Heart left ventricle (tissue), 13 donors: ENCODE measurements at regions not wholly inside any gene's neighbourhood (a gene's known extent, or its start where the extent isn't known, plus 50 kb on each side); places are given as distances from the start of the nearest gene placed in this dataset.

ENCODE experiments used
- POLR2A ChIP-seq, 2 donors: fragments of 450-650 bp; IDR thresholded peaks; one replicate each; pipeline ENCODE4 v1.6.1; 2017; ENCODE audit warnings: antibody characterized with exemption in 2 of 2, mild to moderate bottlenecking in 2 of 2, moderate library complexity in 2 of 2
- TF ChIP-seq, protein P1 (sequence below), 12 donors: fragments of 200-600 bp; sonication (generic) in 4 of 12; IDR thresholded peaks; one replicate each; pipeline versions ENCODE4 v1.5.0 to v1.8.0; 2018 to 2022; ENCODE audit warnings: antibody characterized with exemption in 12 of 12, mild to moderate bottlenecking in 5 of 12
- donor health status: ischemic (EF 13 %, LVEDD 7.1; RV severe dilation, severe dysfunction).
- donor health status: DM: no; HTN: yes; CAD: no.
- donor health status: DM: no; HTN: no; CAD: no.
- donor health status: ischemic (EF 25% LVEDD 6.9; RV normal size, moderate dysfunction).
- donor health status: ischemic (EF 25% LVEDD 5.7; RV mildly dilated, moderate dysfunction).
- donor health status: ischemic (EF 35%, LVEDD 5.7; RV mildly dilated, moderate dysfunction).
- donor health status: nonischemic (EF 11% LVEDD 7.7; RV severe dilation, severe dysfunction).
- donor health status: DM: yes; HTN: yes; CAD: no.
- donor health status: PGD.
- donor health status: ischemic (EF 29% LVEDD 5.4; RV normal size, mild dysfunction).
- donor health status: nonischemic (EF 23%, LVEDD 6.1; RV moderate dilation, normal function).

DNA sequence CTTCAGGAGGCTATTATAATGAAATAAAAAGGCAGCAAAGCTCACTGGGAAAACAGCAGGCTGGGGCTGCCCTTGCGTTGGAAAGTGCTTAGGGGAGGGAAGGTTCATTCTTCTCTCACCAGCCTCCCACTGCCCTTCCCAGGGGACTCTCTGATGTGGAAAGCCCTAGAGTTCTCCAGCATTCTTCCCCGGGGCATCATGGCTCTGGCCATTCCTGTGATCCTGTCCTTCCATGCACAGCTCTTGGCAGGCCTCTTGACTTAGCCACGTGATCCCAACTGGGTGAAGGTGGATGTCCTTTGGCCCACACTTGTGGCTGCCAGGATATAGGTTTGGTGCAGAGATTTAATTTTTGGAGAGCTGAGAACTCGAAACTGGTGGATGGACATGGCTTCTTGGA, 58.0 kb upstream of the ZNF831 start:
- TF ChIP-seq, protein P1, sequence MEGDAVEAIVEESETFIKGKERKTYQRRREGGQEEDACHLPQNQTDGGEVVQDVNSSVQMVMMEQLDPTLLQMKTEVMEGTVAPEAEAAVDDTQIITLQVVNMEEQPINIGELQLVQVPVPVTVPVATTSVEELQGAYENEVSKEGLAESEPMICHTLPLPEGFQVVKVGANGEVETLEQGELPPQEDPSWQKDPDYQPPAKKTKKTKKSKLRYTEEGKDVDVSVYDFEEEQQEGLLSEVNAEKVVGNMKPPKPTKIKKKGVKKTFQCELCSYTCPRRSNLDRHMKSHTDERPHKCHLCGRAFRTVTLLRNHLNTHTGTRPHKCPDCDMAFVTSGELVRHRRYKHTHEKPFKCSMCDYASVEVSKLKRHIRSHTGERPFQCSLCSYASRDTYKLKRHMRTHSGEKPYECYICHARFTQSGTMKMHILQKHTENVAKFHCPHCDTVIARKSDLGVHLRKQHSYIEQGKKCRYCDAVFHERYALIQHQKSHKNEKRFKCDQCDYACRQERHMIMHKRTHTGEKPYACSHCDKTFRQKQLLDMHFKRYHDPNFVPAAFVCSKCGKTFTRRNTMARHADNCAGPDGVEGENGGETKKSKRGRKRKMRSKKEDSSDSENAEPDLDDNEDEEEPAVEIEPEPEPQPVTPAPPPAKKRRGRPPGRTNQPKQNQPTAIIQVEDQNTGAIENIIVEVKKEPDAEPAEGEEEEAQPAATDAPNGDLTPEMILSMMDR (IDR thresholded peaks at IDR 0.05), result no peak
- TF ChIP-seq POLR2A (IDR thresholded peaks at IDR 0.05), result no peak
